Lower leg skin (tissue), 4 donors: ENCODE measurements at regions not wholly inside any gene's neighbourhood (a gene's known extent, or its start where the extent isn't known, plus 50 kb on each side); places are given as distances from the start of the nearest gene placed in this dataset.

ENCODE experiments used
- DNase-seq, 2 donors: peaks; one replicate each; pipeline ENCODE4 v3.0.0-alpha.2; 2019; ENCODE audit warnings: low spot score in 2 of 2
- H3K4me3 ChIP-seq: fragments of 200-600 bp; sonication (generic); 2 replicates; pipeline ENCODE4 v1.5.1; 2017; ENCODE audit warnings: mild to moderate bottlenecking, low read depth; ENCODE audit not compliant: poor library complexity, severe bottlenecking
- CTCF ChIP-seq, 3 donors: fragments of 450-650 bp; IDR thresholded peaks; one replicate each; pipeline ENCODE4 v1.5.1; 2016; ENCODE audit warnings: antibody characterized with exemption in 3 of 3, mild to moderate bottlenecking in 3 of 3, moderate library complexity in 2 of 3
- POLR2A ChIP-seq, 2 donors: fragments of 450-650 bp; IDR thresholded peaks; one replicate each; pipeline ENCODE4 v1.6.1; 2016 to 2017; ENCODE audit warnings: antibody characterized with exemption in 2 of 2, mild to moderate bottlenecking in 1 of 2, moderate library complexity in 1 of 2
- WGBS, 2 donors: methylation state at CpG; one replicate each; pipeline ENCODE4 v1.1.5; 2018; 5-methylcytosine and 5-hydroxymethylcytosine counted together
- intact Hi-C: fragments of 100-400 bp; cut with DNase I; formaldehyde crosslinking; loops from one replicate; pipeline ENCODE4 v1.15.0; 2023; ENCODE audit warnings: low total_unique reads

DNA sequence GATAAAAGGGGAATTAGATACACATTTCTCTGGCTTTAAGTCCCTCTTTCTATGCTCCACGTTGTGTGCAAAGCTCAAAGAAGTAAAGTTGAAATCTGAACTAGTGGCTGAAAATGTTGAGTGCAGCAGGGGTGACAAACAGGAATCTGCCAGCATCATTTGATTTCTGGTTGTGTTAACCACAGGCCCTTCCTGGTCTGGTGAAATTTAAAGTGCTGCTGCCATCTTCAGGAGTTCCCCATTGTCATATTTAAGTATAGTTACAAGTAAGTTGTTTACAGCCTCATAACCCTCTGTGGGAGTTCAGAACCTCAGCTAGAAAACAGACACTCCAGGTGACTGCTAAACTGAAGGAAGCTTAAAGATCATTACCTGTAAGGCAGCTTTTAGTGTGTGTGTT, 90.9 kb upstream of the CCDC196 start:
- intact Hi-C loops = no loop called here

GRCh38 chr14:66396164-66396563, 90.0 kb upstream of the CCDC196 start:
- no peak for DNase-seq
- intact Hi-C loops = no loop called here
- WGBS, 2 donors = 89 to 94% methylated on average over 4 of the region's 4 CpGs
- TF ChIP-seq POLR2A (IDR thresholded peaks at IDR 0.05) (no peak), CTCF (IDR thresholded peaks at IDR 0.05) (no peak)
- H3K4me3 ChIP-seq = no peak overlapping the region

More for the DNA sequence above, 90.9 kb upstream of the CCDC196 start:
- WGBS, 2 donors = 46 to 47% methylated on average over 1 of the region's 1 CpG
- no peak for TF ChIP-seq CTCF (IDR thresholded peaks at IDR 0.05)
- no peak for TF ChIP-seq POLR2A (IDR thresholded peaks at IDR 0.05)
- no peak for DNase-seq
- no peak overlapping the region for H3K4me3 ChIP-seq

DNA sequence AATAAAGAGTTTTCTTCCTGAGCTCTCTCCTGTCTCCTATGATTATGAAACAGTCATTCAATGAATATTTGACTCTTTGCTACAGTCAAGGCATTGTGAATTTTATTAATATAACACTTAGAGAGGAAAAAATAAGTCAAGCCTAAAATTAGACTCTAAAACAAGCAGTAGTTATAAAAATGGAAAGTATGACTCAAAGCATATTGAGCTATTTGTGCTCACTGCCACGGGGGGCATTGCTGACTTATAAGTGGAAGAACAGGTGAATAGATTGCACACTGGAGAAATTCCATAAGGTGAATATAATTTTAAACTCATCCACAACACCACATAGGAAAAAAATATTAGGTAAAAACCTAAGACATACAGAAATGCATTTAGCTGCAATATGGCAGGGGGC, 87.7 kb upstream of the CCDC196 start:
- TF ChIP-seq POLR2A (IDR thresholded peaks at IDR 0.05) = no peak
- TF ChIP-seq CTCF (IDR thresholded peaks at IDR 0.05) = no peak
- intact Hi-C loops = no loop called here
- H3K4me3 ChIP-seq = no peak overlapping the region
- WGBS, 2 donors = 45 to 52% methylated on average over 1 of the region's 1 CpG
- DNase-seq = no peak

GRCh38 chr14:66401449-66402095, 84.6 kb upstream of the CCDC196 start:
- intact Hi-C loops = no loop called here
- no peak for DNase-seq
- no peak for TF ChIP-seq POLR2A (IDR thresholded peaks at IDR 0.05)
- no peak for TF ChIP-seq CTCF (IDR thresholded peaks at IDR 0.05)
- 39 to 40% methylated on average over 1 of the region's 1 CpG for WGBS, 2 donors
- no peak overlapping the region for H3K4me3 ChIP-seq

DNA sequence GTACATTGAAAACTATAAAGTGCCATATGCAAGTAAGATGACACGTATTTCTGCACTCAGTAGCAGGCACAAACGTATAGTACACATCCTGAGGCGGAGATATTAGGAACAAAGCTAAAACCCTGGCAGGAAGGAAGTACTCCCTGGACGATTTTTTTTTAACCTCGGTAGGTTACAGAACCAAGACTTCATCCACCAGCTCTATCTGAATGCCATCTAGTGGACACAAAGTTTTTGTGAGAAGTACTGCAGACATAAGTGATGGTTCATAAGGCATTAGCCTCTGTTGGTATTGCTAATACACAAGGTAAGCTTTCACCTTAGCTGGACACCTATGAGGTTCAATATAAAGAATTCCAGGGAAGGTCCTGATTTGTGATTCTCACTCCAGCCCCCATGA, 83.0 kb upstream of the CCDC196 start:
- 17 to 18% methylated on average over 5 of the region's 5 CpGs for whole genome bisulfite sequencing, 2 donors
- H3K4me3 ChIP-seq = no peak overlapping the region
- intact Hi-C loops = no loop called here
- DNase-seq = no peak
- TF ChIP-seq POLR2A (IDR thresholded peaks at IDR 0.05) (no peak), CTCF (IDR thresholded peaks at IDR 0.05) (no peak)

DNA sequence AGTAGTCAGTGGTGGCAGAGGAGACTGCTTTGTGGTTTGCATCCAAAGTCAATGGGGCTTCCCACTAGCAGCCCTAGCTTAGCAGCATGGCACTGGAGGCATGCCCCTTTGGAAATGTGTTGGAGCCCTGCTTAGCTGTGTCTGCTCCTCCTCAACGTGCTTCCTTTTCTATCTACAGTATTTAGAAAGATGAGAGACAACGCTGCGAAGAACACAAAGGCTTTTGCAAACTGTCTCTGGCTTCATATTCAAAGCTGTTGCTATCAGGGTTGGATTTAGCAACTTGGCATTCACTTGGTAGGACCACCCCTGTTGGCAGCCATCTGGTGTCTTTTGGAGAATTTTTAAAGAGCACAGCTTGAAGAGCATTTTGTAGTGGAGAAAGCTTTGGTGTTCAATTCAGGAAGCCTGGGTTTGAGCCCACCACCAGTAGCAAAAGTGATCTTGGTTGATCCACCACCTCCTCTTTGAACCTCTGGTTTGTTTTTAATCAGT, 82.1 kb upstream of the CCDC196 start:
- no peak for DNase-seq
- intact Hi-C loops = no loop called here
- 78 to 90% methylated on average over 3 of the region's 3 CpGs for WGBS, 2 donors
- TF ChIP-seq CTCF (IDR thresholded peaks at IDR 0.05) = no peak
- no peak for TF ChIP-seq POLR2A (IDR thresholded peaks at IDR 0.05)
- no peak overlapping the region for H3K4me3 ChIP-seq
